Fibroblast of lung (primary cell): ENCODE measurements at regions not wholly inside any gene's neighbourhood (a gene's known extent, or its start where the extent isn't known, plus 50 kb on each side); places are given as distances from the start of the nearest gene placed in this dataset.
A peak's percentile ranks its signal among the peaks of the same experiment; 100 is the strongest.

Experiments used
- DNase-seq, 2 donors: peaks; one replicate each; pipeline versions ENCODE4 v3.0.0 to v3.0.0-alpha.2; 2010; ENCODE audit warnings: low read depth in 2 of 2
- H2AFZ ChIP-seq: 2 replicates; pipeline ENCODE4 v1.5.1; 2012; ENCODE audit warnings: low read length, control low read depth, inconsistent platforms
- H3K27ac ChIP-seq: 2 replicates; pipeline ENCODE4 v1.5.1; 2011; ENCODE audit warnings: low read length, control low read depth; ENCODE audit not compliant: insufficient read depth
- H3K27me3 ChIP-seq: 2 replicates; pipeline ENCODE4 v1.5.1; 2011; ENCODE audit warnings: mild to moderate bottlenecking, low read length; ENCODE audit not compliant: control insufficient read depth, insufficient read depth
- H3K36me3 ChIP-seq: 2 replicates; pipeline ENCODE4 v1.5.1; 2011; ENCODE audit warnings: low read length; ENCODE audit not compliant: control insufficient read depth, insufficient read depth
- H3K4me1 ChIP-seq: 2 replicates; pipeline ENCODE4 v1.5.1; 2011; ENCODE audit warnings: low read length; ENCODE audit not compliant: control insufficient read depth, insufficient read depth; ENCODE audit errors: extremely low read depth
- H3K4me2 ChIP-seq: 2 replicates; pipeline ENCODE4 v1.5.1; 2011; ENCODE audit warnings: low read length, control low read depth; ENCODE audit not compliant: insufficient read depth; ENCODE audit errors: extremely low read depth
- H3K4me3 ChIP-seq, 4 experiments: fragments of 200-600 bp in 1 of 4; sonication (generic) in 1 of 4; replicated peaks in 1 of 4; 2 replicates each; pipeline ENCODE4 v1.5.1; 2011 to 2016; ENCODE audit warnings: low read length in 4 of 4, low read depth in 3 of 4, mild to moderate bottlenecking in 3 of 4, control low read depth in 2 of 4, inconsistent platforms in 1 of 4, mixed read lengths in 1 of 4; ENCODE audit not compliant: insufficient read depth in 1 of 4; ENCODE audit errors: control extremely low read depth in 1 of 4
- H3K79me2 ChIP-seq: 2 replicates; pipeline ENCODE4 v1.5.1; 2012; ENCODE audit warnings: mild to moderate bottlenecking, low read length, inconsistent platforms; ENCODE audit not compliant: control insufficient read depth, insufficient read depth
- H3K9ac ChIP-seq: 2 replicates; pipeline ENCODE4 v1.5.1; 2011; ENCODE audit warnings: mild to moderate bottlenecking, low read length, control low read depth; ENCODE audit not compliant: insufficient read depth
- H3K9me3 ChIP-seq: 2 replicates; pipeline ENCODE4 v1.5.1; 2012; ENCODE audit warnings: low read depth, low read length; ENCODE audit not compliant: control insufficient read depth, insufficient read depth
- H4K20me1 ChIP-seq: 2 replicates; pipeline ENCODE4 v1.5.1; 2011; ENCODE audit warnings: low read length; ENCODE audit not compliant: control insufficient read depth, insufficient read depth; ENCODE audit errors: extremely low read depth
- CTCF ChIP-seq, 2 donors: IDR thresholded peaks in 1 of 2; conservative IDR thresholded peaks in 1 of 2; 1 replicate in 1 of 2; 2 replicates in 1 of 2; pipeline ENCODE4 v1.5.1; 2011 to 2012; ENCODE audit warnings: low read length in 2 of 2, control low read depth in 1 of 2, inconsistent platforms in 1 of 2, low read depth in 1 of 2, mild to moderate bottlenecking in 1 of 2
- EZH2 ChIP-seq: IDR thresholded peaks from 2 replicates; pipeline ENCODE4 v1.5.1; 2012; ENCODE audit warnings: low read length, control low read depth, mild to moderate bottlenecking; ENCODE audit errors: missing control alignments

GRCh38 chr12:128043317-128043716 lies 223.7 kb upstream of the TMEM132C start:
- Histone ChIP-seq H3K4me2 (no peak overlapping the region), H3K4me3 (no peak overlapping the region), H3K36me3 (no peaks in the 10 kb centered on the region), H3K27me3 (no peaks in the 10 kb centered on the region), H3K27ac (no peak overlapping the region), H3K4me1 (no peaks in the 10 kb centered on the region), H2AFZ (no peak overlapping the region), H3K79me2 (no peaks in the 10 kb centered on the region), H3K9me3 (no peaks in the 10 kb centered on the region), H4K20me1 (no peaks in the 10 kb centered on the region), H3K9ac (no peak overlapping the region)
- DNase-seq, result no peak
- no peak for TF ChIP-seq CTCF (conservative IDR thresholded peaks at IDR 0.05 in 1 of 2, IDR thresholded peaks at IDR 0.05 in 1 of 2; ENCODE audit: low read depth in 1 of 2, low read length in 2 of 2)

GRCh38 chr12:128047266-128048060 lies 219.5 kb upstream of the TMEM132C start:
- Histone ChIP-seq H2AFZ (no peak overlapping the region), H3K4me3 (no peak overlapping the region), H3K9me3 (no peaks in the 10 kb centered on the region), H3K27ac (no peak overlapping the region), H3K4me2 (no peak overlapping the region), H3K9ac (no peak overlapping the region), H4K20me1 (no peaks in the 10 kb centered on the region), H3K27me3 (no peaks in the 10 kb centered on the region), H3K79me2 (no peaks in the 10 kb centered on the region), H3K36me3 (no peaks in the 10 kb centered on the region), H3K4me1 (no peaks in the 10 kb centered on the region)
- TF ChIP-seq EZH2 (no peak), CTCF (conservative IDR thresholded peaks at IDR 0.05 in 1 of 2, IDR thresholded peaks at IDR 0.05 in 1 of 2; ENCODE audit: low read depth in 1 of 2, low read length in 2 of 2) (no peak)
- DNase-seq, result no peak

- Histone ChIP-seq H2AFZ (no peak overlapping the region), H3K27me3 (no peaks in the 10 kb centered on the region), H3K36me3 (no peaks in the 10 kb centered on the region), H3K9me3 (no peaks in the 10 kb centered on the region), H3K4me3 (no peak overlapping the region), H4K20me1 (no peaks in the 10 kb centered on the region), H3K4me2 (no peak overlapping the region), H3K9ac (no peak overlapping the region), H3K79me2 (no peaks in the 10 kb centered on the region), H3K4me1 (no peaks in the 10 kb centered on the region), H3K27ac (no peak overlapping the region)
- peak in 1 of 2 donors; percentile 57 for DNase-seq
- no peak for TF ChIP-seq EZH2
- no peak for TF ChIP-seq CTCF (conservative IDR thresholded peaks at IDR 0.05 in 1 of 2, IDR thresholded peaks at IDR 0.05 in 1 of 2; ENCODE audit: low read depth in 1 of 2, low read length in 2 of 2)
These were observed 214.6 kb upstream of the TMEM132C start for GRCh38 chr12:128052331-128052730.
